HL-60 (cell line): ENCODE measurements at regions not wholly inside any gene's neighbourhood (a gene's known extent, or its start where the extent isn't known, plus 50 kb on each side); places are given as distances from the start of the nearest gene placed in this dataset.

Experiments
- DNase-seq, 2 experiments: peaks; one replicate each; pipeline ENCODE4 v3.0.0-alpha.2; 2010 to 2020; ENCODE audit warnings: low read depth in 1 of 2, low spot score in 1 of 2
- H3K27ac ChIP-seq: fragments of 250-450 bp; sonication (Bioruptor Pico); replicated peaks from 2 replicates; pipeline ENCODE4 v1.5.1; 2020; ENCODE audit warnings: mild to moderate bottlenecking, moderate library complexity
- H3K27me3 ChIP-seq: fragments of 250-450 bp; sonication (Bioruptor Pico); 2 replicates; pipeline ENCODE4 v1.5.1; 2021; ENCODE audit warnings: mild to moderate bottlenecking, moderate library complexity; ENCODE audit not compliant: insufficient read depth, poor library complexity, severe bottlenecking
- H3K4me3 ChIP-seq: replicated peaks from 2 replicates; pipeline ENCODE4 v1.5.1; 2011; ENCODE audit warnings: mild to moderate bottlenecking, control low read depth, low read length; ENCODE audit not compliant: insufficient read depth
- CTCF ChIP-seq: IDR thresholded peaks from one replicate; pipeline ENCODE4 v1.5.1; 2011; ENCODE audit warnings: low read length, control low read depth, inconsistent platforms; ENCODE audit not compliant: insufficient read depth
- GABPA ChIP-seq: IDR thresholded peaks from 2 replicates; pipeline ENCODE4 v1.6.1; 2012; ENCODE audit warnings: low read depth
- POLR2AphosphoS5 ChIP-seq: IDR thresholded peaks from 2 replicates; pipeline ENCODE4 v1.6.1; 2012; ENCODE audit warnings: low read depth
- REST ChIP-seq: IDR thresholded peaks from 2 replicates; pipeline ENCODE4 v1.6.1; 2012; ENCODE audit warnings: low read depth; ENCODE audit not compliant: insufficient replicate concordance
- SPI1 ChIP-seq: IDR thresholded peaks from 2 replicates; pipeline ENCODE4 v1.6.1; 2012; ENCODE audit warnings: low read depth, mild to moderate bottlenecking, borderline replicate concordance

GRCh38 chr6:144714021-144714712, 429.0 kb downstream of the UTRN start:
- no peak overlapping the region for H3K4me3 ChIP-seq
- H3K27ac ChIP-seq = no peak overlapping the region
- DNase-seq = no peak
- TF ChIP-seq REST = no peak
- no peaks in the 10 kb centered on the region for H3K27me3 ChIP-seq

- DNase-seq = no peak
- Histone ChIP-seq H3K27me3 (no peaks in the 10 kb centered on the region), H3K27ac (no peak overlapping the region), H3K4me3 (no peak overlapping the region)
- TF ChIP-seq POLR2AphosphoS5 (no peak), REST (no peak), CTCF (no peak)
These were observed 430.2 kb downstream of the UTRN start for GRCh38 chr6:144715344-144715743.

GRCh38 chr6:144718431-144718830, 433.3 kb downstream of the UTRN start:
- no peaks in the 10 kb centered on the region for H3K27me3 ChIP-seq
- no peak overlapping the region for H3K4me3 ChIP-seq
- no peak overlapping the region for H3K27ac ChIP-seq
- TF ChIP-seq CTCF = no peak
- TF ChIP-seq GABPA = no peak
- no peak for TF ChIP-seq POLR2AphosphoS5
- no peak for TF ChIP-seq SPI1
- TF ChIP-seq REST = no peak
- DNase-seq = no peak

- Histone ChIP-seq H3K4me3 (no peak overlapping the region), H3K27ac (no peak overlapping the region), H3K27me3 (no peaks in the 10 kb centered on the region)
- TF ChIP-seq GABPA (no peak), REST (no peak), POLR2AphosphoS5 (no peak), SPI1 (no peak), CTCF (no peak)
- no peak for DNase-seq
These were observed 436.1 kb downstream of the UTRN start for GRCh38 chr6:144721232-144721631.
